HG03095 (cell line): ENCODE measurements at regions not wholly inside any gene's neighbourhood (a gene's known extent, or its start where the extent isn't known, plus 50 kb on each side); places are given as distances from the start of the nearest gene placed in this dataset.
"Not testable (repeated sequence)": the region's sequence is repeated elsewhere in the genome, so short reads cannot be mapped to it uniquely, and the experiment has no call there.

Source experiments
- ATAC-seq: cut with Tn5 transposase; IDR thresholded peaks from one replicate; pipeline ENCODE4 v1.9.1; 2021; ENCODE audit warnings: moderate library complexity; ENCODE audit not compliant: unreplicated experiment

- no peak for ATAC-seq
These were observed 52.3 kb upstream of the COL5A2 start for GRCh38 chr2:189231719-189232323.

- peak; percentile 78 for ATAC-seq
These were observed 53.3 kb upstream of the COL5A2 start for GRCh38 chr2:189232759-189233406.

GRCh38 chr2:189233527-189233926 lies 54.0 kb upstream of the COL5A2 start:
- no peak for ATAC-seq

GRCh38 chr2:189234991-189235390 lies 55.4 kb upstream of the COL5A2 start:
- ATAC-seq = no peak

DNA sequence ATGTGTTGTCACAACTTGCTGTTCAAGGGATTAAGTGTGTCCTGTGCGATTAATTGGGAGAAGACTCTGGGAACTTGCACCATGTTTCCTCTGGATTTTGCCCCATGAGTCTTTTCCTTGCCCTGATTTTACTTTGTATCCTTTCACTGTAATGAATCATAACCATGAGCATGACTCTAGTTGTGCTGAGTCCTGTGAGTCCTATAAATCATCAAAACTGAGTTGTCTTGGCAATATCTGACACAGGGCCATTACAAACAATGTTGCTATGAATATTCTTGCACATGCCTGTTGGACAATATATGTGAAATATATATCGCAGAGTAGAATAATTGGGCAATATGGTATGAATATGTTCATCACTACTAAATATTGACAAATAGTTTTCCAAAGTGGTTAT lies 56.5 kb upstream of the COL5A2 start:
- ATAC-seq = no peak

- no peak for ATAC-seq
These were observed 59.3 kb upstream of the COL5A2 start for GRCh38 chr2:189238903-189239302.

- not testable (repeated sequence) for ATAC-seq
These were observed 64.3 kb upstream of the COL5A2 start for GRCh38 chr2:189243843-189244242.

- ATAC-seq = no peak
These were observed 67.7 kb upstream of the COL5A2 start for GRCh38 chr2:189247276-189247675.

DNA sequence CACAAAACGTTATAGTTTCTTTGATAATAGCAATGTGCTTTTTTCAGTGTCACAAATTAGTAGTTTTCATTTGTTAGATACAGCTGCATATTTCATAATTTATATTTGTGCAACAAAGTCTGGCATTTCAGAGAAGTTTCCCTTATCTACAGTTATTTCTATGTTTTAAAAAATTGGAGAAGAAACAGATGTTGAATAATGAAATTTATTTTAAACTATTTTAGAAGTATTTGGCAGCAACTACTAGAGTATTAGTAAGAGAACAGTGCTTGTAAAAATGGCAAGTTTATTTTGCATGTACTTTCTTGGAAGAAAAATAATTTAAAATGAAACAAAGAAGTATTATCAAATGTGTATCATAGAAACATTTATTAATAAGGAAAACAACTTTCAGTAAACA lies 68.6 kb upstream of the COL5A2 start:
- ATAC-seq = no peak

DNA sequence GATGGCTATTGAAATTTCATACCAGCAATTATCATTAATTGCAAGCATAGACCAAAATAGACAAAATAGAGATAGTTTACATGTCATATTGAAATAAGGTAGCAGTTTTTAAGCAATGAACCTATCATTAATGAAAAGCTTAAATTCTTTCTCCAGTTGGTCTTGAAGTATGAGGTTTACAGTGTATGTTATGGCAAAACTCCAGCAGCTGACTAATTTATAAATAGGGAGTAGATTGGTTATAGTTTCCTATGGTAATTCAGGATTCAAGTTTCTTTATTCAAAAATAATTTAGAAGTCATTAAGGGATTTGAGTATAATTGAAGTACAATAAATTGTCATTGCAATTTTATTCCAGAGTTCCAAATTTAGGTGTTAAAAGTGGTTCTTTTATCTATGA lies 69.6 kb upstream of the COL5A2 start:
- no peak for ATAC-seq

DNA sequence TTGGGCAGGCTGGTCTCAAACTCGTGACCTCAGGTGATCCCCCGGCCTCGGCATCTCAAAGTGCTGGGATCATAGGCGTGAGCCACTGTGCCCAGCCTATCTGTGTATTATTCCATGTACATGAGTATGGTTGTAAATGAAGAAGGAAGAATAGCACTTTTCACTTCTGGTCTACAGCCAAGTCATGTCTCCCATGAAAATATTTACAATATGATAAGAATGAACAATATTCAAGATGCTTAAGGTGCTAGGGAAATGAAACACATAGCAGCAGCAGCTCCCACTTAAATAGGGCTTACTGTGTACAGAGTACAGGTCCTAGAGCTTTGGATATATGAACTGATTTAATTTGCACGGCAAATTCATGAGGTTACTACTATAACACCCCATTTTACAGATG lies 70.3 kb upstream of the COL5A2 start:
- ATAC-seq = no peak

DNA sequence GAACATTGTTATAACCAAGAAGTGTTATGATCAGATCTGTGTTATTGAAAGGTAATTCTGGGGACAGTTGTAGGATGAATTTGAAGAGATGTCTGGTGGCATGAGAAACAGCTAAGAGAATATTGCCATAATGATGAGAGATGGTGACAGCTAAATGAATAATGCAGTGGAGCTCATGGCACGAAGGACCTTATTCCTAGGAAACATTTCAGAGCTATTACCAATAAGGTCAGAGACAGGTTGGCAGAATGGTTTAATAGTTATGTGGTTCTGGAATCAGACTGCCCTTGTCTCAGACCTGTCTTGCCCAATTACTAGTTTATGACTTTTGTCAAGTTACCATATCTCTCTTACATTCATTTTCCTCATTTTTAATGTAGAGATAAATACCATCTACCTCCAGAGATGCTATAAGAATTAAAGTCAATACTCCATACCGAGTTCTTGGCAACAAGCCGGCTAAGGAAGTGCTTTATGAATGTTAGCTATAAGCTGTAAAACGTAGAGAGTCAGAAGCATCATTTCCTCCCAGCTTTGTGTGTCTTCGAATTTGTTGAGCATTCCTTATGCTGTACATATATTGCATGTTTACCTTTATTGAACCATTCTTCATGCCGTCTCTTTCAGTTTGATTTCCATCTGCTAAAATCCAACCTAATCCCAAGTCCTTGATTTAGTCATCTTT lies 73.6 kb upstream of the COL5A2 start:
- ATAC-seq = no peak

DNA sequence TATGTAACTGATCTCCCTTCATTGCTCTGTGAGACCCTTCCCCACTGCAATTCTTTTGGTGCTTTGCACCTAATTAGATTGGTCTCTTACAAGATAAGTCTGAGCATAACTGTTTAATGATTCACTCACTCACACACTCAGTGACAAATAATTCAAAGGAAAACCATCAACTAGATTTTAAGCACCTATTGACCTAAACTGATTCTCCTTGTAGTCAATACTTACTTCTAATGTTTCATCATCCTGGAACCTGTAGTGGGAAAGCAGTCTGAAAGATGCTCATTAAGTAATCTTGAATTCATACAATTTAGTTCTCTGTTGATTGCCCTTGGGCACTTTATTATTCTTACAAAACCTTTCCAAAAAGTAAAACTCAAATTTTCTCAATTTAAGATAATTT lies 74.3 kb upstream of the COL5A2 start:
- no peak for ATAC-seq

- no peak for ATAC-seq
These were observed 74.8 kb upstream of the COL5A2 start for GRCh38 chr2:189254268-189254883.

DNA sequence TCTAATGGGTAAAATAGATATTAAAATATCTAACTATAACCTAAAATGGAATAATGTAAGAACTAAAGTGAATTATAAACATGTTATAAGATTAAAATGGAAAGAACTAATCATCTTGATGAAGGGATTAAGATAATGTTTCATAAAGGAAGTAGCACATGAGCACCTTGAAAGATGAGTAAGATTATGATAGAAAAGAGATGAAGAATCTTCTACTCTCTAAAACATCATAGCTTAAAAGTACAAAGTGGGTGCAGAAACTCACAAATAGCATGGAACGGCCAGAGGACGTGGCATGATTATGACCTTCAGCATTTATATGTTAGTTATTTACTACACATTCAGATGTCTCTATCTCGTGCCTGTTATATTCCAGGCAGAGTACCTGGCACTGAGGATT lies 76.2 kb upstream of the COL5A2 start:
- ATAC-seq = no peak

GRCh38 chr2:189258616-189259365 lies 79.2 kb upstream of the COL5A2 start:
- ATAC-seq = no peak

- no peak for ATAC-seq
These were observed 80.8 kb upstream of the COL5A2 start for GRCh38 chr2:189260361-189260814.

DNA sequence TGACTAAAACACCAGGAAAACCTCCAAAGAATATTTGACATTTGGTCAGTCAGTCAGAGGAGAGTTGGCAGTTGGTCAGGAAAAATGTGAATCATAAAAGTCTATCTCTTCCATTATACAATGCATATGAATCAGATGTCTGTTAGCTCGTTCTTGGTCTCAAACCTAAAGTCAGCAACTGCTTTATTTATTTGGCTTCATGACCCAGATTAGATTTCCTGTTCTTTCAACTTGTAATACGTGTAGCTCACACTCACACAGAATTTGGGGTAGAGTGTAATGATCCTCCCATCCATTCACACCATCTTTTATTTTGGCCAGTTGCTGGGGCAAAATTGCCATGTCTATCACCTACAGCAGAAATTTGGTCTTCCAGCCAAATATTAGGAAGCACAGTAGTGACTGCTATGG lies 81.9 kb upstream of the COL5A2 start:
- ATAC-seq = no peak

DNA sequence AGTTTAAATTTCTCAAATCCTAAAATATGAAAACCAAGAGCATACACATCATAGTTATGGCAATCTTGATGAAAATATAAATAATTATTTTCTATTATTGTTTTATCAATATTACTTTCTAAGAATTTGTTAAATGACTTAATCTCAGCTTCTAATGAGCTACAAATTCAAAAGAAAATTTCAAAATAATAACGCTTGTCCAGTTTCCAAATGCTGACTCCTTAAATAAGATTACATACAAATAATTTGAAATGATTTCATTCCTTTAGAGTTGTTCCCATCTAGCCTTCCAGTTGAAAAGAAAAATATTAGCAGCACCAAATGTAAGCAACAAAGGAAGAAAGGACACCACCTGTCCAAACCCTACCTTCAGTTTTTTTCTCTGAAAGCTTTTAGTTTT lies 82.4 kb upstream of the COL5A2 start:
- no peak for ATAC-seq

DNA sequence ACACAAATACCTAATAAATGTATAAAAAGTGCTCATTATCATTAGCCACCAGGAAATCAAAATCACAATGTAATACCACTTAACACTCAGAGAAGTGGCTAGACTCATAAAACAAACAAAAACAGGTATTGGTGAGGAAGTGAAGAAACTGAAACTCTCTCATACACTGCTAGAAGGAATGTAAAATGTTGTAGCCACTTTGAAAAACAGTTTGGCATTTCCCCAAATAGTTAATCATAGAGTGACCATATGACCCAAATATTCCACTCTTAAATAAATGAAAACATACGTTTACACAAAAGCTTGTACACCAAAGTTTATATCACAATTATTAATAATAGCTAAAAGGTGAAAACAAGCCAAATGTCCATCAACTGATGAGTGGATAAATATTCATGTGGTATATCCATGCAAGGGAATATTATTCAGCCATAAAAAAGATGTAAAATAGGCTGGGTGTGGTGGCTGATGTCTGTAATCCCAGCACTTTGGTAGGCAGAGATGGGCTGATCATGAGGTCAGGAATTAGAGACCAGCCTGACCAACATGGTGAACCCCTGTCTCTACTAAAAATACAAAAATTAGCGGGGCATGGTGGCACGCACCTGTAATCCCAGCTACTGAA lies 86.2 kb upstream of the COL5A2 start:
- no peak for ATAC-seq

- no peak for ATAC-seq
These were observed 87.9 kb upstream of the COL5A2 start for GRCh38 chr2:189267491-189267890.
